ENCODE measurements at regions not wholly inside any gene's neighbourhood (a gene's known extent, or its start where the extent isn't known, plus 50 kb on each side); places are given as distances from the start of the nearest gene placed in this dataset.
A peak's percentile ranks its signal among the peaks of the same experiment; 100 is the strongest.

GRCh38 chr4:59881632-59882031 is 1318.5 kb upstream of the ADGRL3 start:
- intact Hi-C loops (cut with DNase I) = no loop called here
- no peak for ATAC-seq
- DNase-seq (ENCODE audit: missing footprints) = no peak

DNA sequence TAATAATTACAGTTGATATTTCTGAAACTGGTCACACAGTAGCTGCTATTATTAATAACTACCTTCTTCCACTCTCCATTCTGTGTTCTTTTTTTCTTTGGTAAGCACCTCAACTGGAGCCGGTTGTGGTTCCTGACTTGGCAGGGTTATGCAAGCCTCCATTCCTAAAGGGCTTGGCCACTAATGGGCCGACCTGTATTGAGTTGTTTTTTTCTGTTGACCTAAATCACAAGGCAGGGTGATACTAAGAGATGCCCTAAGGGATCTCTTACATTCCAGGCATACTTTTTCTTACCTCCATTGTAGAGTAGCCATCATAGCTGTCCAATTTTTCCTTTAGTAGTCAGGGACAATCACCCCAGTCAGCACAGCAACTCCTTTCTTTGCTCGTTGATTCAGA is 1295.8 kb upstream of the ADGRL3 start:
- ATAC-seq (no peak), DNase-seq (ENCODE audit: missing footprints) (no peak)
- intact Hi-C loops (cut with DNase I) = no loop called here

- no peak for DNase-seq (ENCODE audit: missing footprints)
- intact Hi-C loops (cut with DNase I) = no loop called here
- ATAC-seq = no peak
These were observed 1279.7 kb upstream of the ADGRL3 start for GRCh38 chr4:59920416-59920815.

DNA sequence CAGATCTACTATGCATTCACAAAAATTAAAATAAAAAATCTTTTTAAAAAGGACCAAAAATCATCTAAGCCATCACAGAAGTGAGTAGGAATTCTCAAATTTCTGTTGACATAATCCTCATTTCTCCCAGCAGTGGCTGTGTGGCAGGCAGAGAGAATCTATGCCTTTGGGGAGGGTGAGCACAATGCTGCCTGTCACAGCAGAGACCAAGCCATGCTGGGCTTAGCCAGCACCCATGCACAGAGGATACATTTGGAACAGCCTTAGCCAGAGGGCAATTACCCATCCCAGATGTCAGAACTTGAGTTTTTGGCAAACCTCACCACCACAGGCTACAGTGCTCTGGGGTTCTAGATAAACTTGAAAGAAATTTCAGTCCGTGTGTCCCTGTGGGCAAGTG is 1274.8 kb upstream of the ADGRL3 start:
- intact Hi-C loops (cut with DNase I) = no loop called here
- DNase-seq (ENCODE audit: missing footprints) (no peak), ATAC-seq (no peak)

DNA sequence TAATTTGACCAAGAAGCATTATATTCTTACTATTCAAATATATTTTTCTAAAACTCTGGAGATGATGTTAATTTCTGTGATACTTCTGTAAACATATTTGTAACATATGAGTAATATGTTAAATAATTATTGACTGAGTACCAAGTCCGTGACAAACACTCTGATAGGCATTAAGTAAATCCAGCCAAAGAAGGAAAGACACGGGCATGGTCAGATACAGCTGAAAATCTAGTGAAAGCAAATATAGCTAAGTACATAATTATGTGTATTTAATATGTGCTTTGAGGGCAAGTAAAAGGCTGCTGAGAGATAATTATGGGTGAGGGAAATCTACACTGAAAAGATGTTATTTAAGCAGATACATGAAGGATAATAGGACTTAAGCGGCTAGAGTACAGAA is 1263.6 kb upstream of the ADGRL3 start:
- DNase-seq (ENCODE audit: missing footprints) = no peak
- intact Hi-C loops (cut with DNase I) = no loop called here
- no peak for ATAC-seq

- intact Hi-C loops (cut with DNase I) = no loop called here
- no peak for DNase-seq (ENCODE audit: missing footprints)
- ATAC-seq = no peak
These were observed 1262.0 kb upstream of the ADGRL3 start for GRCh38 chr4:59938166-59938565.

GRCh38 chr4:59945277-59945676 is 1254.8 kb upstream of the ADGRL3 start:
- intact Hi-C loops (cut with DNase I) = no loop called here

DNA sequence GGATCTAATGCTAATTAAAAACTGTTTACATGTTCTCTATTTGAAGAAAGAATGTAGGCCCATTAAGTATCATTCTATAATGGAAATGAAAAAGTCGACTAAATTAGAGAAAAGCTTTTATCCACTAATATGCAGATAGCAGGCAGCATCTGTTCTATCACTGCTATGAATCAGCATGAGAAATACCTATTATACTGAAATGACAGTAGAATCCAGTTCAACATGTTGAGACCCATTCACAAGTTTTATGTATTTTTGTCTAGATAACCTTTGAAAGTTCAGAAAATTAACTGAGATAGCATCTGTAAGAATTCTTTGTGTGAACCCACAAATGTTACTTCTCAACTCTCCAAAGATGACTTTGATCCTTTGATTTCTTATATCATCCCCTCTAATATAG is 1254.4 kb upstream of the ADGRL3 start:
- DNase-seq (ENCODE audit: missing footprints) (no peak), ATAC-seq (no peak)
- intact Hi-C loops (cut with DNase I) = no loop called here

More at GRCh38 chr4:59945277-59945676, 1254.8 kb upstream of the ADGRL3 start:
- no peak for ATAC-seq
- no peak for DNase-seq (ENCODE audit: missing footprints)

- ATAC-seq = no peak
- no peak for DNase-seq (ENCODE audit: missing footprints)
- intact Hi-C loops (cut with DNase I) = no loop called here
These were observed 1243.8 kb upstream of the ADGRL3 start for GRCh38 chr4:59956366-59956765.

- peak; percentile 99 for ATAC-seq
- intact Hi-C loops (cut with DNase I) = no loop called here
- no peak for DNase-seq (ENCODE audit: missing footprints)
These were observed 1240.0 kb upstream of the ADGRL3 start for GRCh38 chr4:59960143-59960542.

- intact Hi-C loops (cut with DNase I) = no loop called here
- ATAC-seq (no peak), DNase-seq (ENCODE audit: missing footprints) (no peak)
These were observed 1233.4 kb upstream of the ADGRL3 start for GRCh38 chr4:59966758-59967157.

GRCh38 chr4:59968796-59969195 is 1231.3 kb upstream of the ADGRL3 start:
- ATAC-seq = no peak
- intact Hi-C loops (cut with DNase I) = no loop called here
- DNase-seq (ENCODE audit: missing footprints) = no peak

GRCh38 chr4:59969909-59970308 is 1230.2 kb upstream of the ADGRL3 start:
- peak; percentile 75 for ATAC-seq
- no peak for DNase-seq (ENCODE audit: missing footprints)
- intact Hi-C loops (cut with DNase I) = no loop called here

DNA sequence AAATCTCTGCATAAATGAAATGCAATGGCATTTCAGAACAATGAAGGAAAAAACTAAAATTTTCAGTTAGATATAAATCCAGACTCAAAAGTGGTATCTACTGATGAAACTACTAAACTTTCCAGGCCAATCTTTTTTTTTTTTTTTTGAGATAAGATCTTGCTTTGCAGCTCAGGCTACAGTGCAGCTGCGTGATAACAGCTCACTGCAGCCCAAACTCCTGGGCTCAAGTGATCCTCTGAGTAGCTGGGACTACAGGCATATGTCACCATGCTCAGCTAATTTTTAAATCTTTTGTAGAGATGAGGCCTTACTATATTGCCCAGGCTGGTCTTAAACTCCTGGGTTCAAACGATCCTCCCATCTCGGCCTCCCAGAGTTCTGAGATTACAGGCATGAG is 1228.2 kb upstream of the ADGRL3 start:
- ATAC-seq (no peak), DNase-seq (ENCODE audit: missing footprints) (no peak)
- intact Hi-C loops (cut with DNase I) = no loop called here

GRCh38 chr4:59973492-59973891 is 1226.6 kb upstream of the ADGRL3 start:
- DNase-seq (ENCODE audit: missing footprints) (no peak), ATAC-seq (no peak)
- intact Hi-C loops (cut with DNase I) = no loop called here

DNA sequence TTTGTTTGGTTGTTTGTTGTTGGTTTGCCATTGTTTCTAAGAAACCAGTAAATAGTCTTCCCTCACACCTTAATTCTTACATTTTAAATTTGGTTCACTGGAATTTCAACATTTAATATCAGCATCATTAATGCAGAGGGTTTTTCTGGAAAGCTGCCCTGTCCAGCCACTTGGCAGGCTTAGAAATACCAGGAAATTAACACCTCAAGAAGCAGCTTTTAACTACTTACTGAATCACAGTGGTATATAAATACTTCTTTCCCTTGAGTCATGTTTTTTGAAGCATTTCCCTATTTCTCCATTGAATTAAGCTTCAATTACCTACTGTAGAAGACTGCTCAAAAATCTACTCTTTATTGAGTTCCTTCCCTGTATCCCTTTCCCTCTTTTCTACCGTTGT is 1221.1 kb upstream of the ADGRL3 start:
- intact Hi-C loops (cut with DNase I) = no loop called here
- no peak for DNase-seq (ENCODE audit: missing footprints)
- no peak for ATAC-seq

DNA sequence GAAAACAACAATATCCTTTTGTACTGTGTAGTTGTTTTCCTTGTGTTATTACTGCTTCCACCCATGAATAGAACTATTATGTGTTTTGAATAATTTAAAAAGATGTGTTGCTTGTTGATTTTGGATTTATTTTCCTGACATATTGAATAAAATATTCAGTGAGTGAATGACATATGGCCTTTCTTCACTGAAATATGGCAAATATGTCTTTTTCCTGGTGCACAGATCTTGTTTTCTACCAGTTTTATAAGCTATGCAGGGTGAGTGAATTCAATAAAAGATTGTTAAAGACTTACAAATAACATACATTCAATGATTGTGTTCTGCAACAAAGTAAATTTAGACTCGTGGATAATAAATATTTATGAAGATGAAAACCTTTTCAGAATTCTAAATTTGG is 1216.3 kb upstream of the ADGRL3 start:
- intact Hi-C loops (cut with DNase I) = no loop called here
- ATAC-seq (no peak), DNase-seq (ENCODE audit: missing footprints) (no peak)

- ATAC-seq (no peak), DNase-seq (ENCODE audit: missing footprints) (no peak)
- intact Hi-C loops (cut with DNase I) = no loop called here
These were observed 1212.8 kb upstream of the ADGRL3 start for GRCh38 chr4:59987289-59987688.

DNA sequence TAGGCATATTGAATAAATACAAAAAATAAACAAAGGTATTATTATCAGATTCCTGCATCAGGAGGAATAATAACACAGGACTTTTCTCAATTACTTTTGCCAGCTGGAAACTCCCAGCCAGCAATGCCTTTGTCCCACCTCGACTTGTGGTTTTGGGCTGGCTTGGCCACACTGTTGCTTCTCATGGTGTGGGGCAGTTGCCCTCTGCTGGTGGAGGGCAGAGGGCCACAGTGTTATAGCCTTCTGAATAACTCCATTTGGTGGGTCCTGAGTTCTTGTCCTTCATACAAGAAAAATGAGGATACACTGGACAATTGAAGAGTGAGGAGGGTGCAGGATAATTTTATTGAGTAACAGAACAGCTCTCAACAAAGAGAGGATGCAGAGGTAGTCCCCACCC is 1206.0 kb upstream of the ADGRL3 start:
- no peak for DNase-seq (ENCODE audit: missing footprints)
- intact Hi-C loops (cut with DNase I) = no loop called here
- ATAC-seq = no peak

GRCh38 chr4:60002603-60003337 is 1197.4 kb upstream of the ADGRL3 start:
- DNase-seq (ENCODE audit: missing footprints) = no peak
- intact Hi-C loops (cut with DNase I) = no loop called here
- no peak for ATAC-seq

DNA sequence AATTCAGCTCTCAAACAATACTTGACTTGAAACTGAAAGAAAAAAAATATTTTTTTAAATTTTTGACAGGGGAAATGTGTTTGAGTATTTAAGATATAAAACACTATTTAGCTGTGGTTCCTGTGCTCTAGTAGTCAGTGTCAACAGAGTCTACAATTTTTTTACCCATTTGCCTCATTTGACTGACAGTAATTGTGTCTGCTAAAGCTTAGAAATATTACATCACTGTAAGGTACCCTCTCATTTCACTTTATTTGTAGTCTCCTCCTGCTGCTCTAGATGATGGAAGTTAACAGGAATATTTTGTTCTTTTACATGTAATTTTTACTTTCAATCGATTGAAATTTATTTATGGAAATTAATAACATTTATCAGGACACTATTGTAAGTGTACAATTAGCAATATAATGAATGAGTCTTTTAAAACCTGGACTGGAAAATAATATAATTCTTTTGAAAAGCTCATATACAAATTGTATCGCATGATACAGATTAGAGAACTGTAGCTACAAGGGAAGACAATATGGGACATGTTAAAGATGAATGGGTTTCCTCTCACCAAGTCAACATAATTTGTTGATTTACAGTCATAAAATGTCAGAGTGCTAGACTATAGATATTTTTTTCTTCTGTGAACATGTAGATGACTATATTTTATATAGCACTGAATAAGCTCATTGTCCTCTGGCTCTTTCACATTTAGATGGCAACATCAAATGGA is 1186.5 kb upstream of the ADGRL3 start:
- no peak for ATAC-seq
- no peak for DNase-seq (ENCODE audit: missing footprints)
- intact Hi-C loops (cut with DNase I) = no loop called here

Measured in Right ventricle myocardium inferior (tissue), 1 donor.